Activated CD4-positive, alpha-beta T cell treated with anti-CD3 and anti-CD28 coated beads for 36 hours (primary cell): ENCODE measurements at regions not wholly inside any gene's neighbourhood (a gene's known extent, or its start where the extent isn't known, plus 50 kb on each side); places are given as distances from the start of the nearest gene placed in this dataset.

ENCODE experiments used
- ATAC-seq: fragments of 200-7000 bp; cut with Tn5 transposase; one replicate; pipeline ENCODE4 v1.10.0; 2021; ENCODE audit warnings: mild to moderate bottlenecking, moderate library complexity
- CTCF ChIA-PET: fragments of 350-600 bp; sonication (Branson Sonifier 250); formaldehyde crosslinking; loops from one replicate; lab custom pipeline; 2021; ENCODE audit warnings: antibody characterized with exemption; lab: Charles Lee
- POLR2A ChIA-PET: fragments of 350-600 bp; sonication (Branson Sonifier 250); formaldehyde crosslinking; loops from one replicate; lab custom pipeline; 2021; ENCODE audit warnings: antibody characterized with exemption, inconsistent platforms; lab: Charles Lee
- DNase-seq: peaks from one replicate; pipeline ENCODE4 v3.0.0-alpha.2; 2020
- H3K27ac Mint-ChIP-seq: one replicate; pipeline ENCODE4 v1.8.0; 2021; ENCODE audit warnings: mixed read lengths
- H3K27me3 Mint-ChIP-seq: one replicate; pipeline ENCODE4 v1.8.0; 2021; ENCODE audit warnings: mixed read lengths
- H3K36me3 Mint-ChIP-seq: one replicate; pipeline ENCODE4 v1.8.0; 2021; ENCODE audit warnings: low read depth, mixed read lengths
- H3K4me1 Mint-ChIP-seq: one replicate; pipeline ENCODE4 v1.8.0; 2021; ENCODE audit warnings: mixed read lengths
- H3K4me3 Mint-ChIP-seq: one replicate; pipeline ENCODE4 v1.8.0; 2021; ENCODE audit warnings: mild to moderate bottlenecking, moderate library complexity, mixed read lengths
- H3K9me3 Mint-ChIP-seq: one replicate; pipeline ENCODE4 v1.8.0; 2021; ENCODE audit warnings: low read depth, mixed read lengths
- intact Hi-C, 2 experiments: fragments of 100-400 bp; cut with DNase I in 1 of 2; cut with micrococcal nuclease in 1 of 2; formaldehyde crosslinking; loops; one replicate each; pipeline versions ENCODE4 v1.14.2 to v1.15.1; 2022 to 2024; cut with DNase I, micrococcal nuclease

DNA sequence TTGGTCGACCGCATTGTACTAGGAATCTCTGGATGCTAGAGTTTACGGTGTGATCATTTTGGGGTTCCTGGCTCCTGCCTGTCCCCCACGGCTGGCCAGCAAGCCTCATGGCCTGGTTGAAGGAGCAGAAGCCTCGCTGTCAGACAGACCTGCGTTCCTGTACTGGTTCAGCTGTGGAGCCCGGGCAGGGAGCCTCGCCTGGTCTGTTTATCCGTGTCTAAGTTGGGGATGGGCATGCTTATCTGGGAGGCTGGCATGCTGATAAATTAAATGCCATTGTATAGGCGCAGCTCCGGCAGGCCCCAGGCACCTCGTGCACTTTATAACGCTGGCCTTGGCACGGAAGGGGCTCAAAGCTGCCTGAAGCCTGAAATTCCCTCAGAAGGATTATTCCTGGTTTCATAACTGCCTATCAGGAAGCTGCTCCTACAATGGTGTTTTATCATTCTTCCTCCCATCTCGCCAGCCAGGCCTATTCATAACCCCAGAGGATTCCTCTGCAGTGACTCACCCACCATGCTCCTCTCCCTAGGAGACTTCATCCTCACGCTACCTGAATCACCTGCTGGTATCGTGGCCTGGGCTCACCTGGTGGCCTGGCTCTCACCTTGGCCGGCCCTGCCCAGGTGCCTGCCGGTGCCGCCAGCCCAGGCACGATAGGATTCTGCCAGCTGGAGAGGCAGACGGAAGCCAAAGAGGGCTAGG, 110.9 kb downstream of the ASB7 start:
- POLR2A ChIA-PET: interaction anchor here (1.0 kb wide), 1 partner anchor 10 kb away, joined by 3 read pairs; no protein-coding TSS in a partner anchor
- ATAC-seq (no peak), DNase-seq (no peak)
- Mint-ChIP-seq H3K4me3 (no peak overlapping the region), H3K27ac (no peak overlapping the region), H3K36me3 (no peaks in the 10 kb centered on the region), H3K4me1 (no peaks in the 10 kb centered on the region), H3K9me3 (no peaks in the 10 kb centered on the region), H3K27me3 (peaks cover 7% of the 10 kb centered on the region)
- CTCF ChIA-PET: no interaction called here
- intact Hi-C loops: no loop called here

GRCh38 chr15:100714034-100714748, 111.8 kb downstream of the ASB7 start:
- ATAC-seq: no peak
- intact Hi-C loops: no loop called here
- no peaks in the 10 kb centered on the region for H3K4me1 Mint-ChIP-seq
- POLR2A ChIA-PET: no interaction called here
- no peaks in the 10 kb centered on the region for H3K9me3 Mint-ChIP-seq
- H3K36me3 Mint-ChIP-seq: no peaks in the 10 kb centered on the region
- H3K27ac Mint-ChIP-seq: no peak overlapping the region
- H3K4me3 Mint-ChIP-seq: no peak overlapping the region
- CTCF ChIA-PET: no interaction called here
- no peak for DNase-seq
- no peaks in the 10 kb centered on the region for H3K27me3 Mint-ChIP-seq

DNA sequence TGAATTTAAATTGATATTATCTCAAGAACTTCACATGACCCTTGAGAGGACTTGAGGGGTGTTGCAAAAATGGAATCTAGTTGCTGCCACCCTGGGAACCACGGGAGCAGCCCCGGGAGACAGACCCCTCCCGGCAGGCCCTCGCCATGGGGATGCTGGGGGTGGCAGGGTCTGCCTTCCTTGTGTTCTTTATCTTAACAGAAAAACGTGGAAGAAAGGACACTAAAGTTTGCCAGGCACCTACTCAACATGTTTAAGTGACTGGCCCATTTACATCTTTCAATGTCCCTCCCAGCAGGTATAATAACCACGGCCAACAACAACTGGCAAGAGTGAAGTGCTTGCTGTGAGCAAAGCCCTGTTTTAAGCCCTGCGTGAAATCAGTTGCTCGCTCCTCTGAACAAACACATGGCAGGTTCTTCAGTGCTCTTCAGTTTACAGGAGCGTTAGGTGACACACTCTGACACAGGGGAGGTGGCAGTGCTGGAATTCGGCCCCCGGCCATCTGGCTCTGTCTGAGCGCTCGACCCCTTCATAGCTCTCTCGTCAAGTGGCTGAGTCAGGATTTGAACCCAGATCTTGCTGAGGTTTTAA, 112.5 kb downstream of the ASB7 start:
- CTCF ChIA-PET: no interaction called here

GRCh38 chr15:100715571-100716455, 113.4 kb downstream of the ASB7 start:
- intact Hi-C loops: no loop called here
- Mint-ChIP-seq H3K4me1 (no peaks in the 10 kb centered on the region), H3K36me3 (no peaks in the 10 kb centered on the region), H3K4me3 (no peak overlapping the region), H3K9me3 (no peaks in the 10 kb centered on the region), H3K27me3 (peaks cover 3% of the 10 kb centered on the region), H3K27ac (no peak overlapping the region)
- ATAC-seq (no peak), DNase-seq (no peak)
- POLR2A ChIA-PET: no interaction called here
- CTCF ChIA-PET: no interaction called here

More for the DNA sequence above, 112.5 kb downstream of the ASB7 start:
- DNase-seq (no peak), ATAC-seq (no peak)
- H3K4me1 Mint-ChIP-seq: no peaks in the 10 kb centered on the region
- H3K27me3 Mint-ChIP-seq: no peaks in the 10 kb centered on the region
- H3K9me3 Mint-ChIP-seq: no peaks in the 10 kb centered on the region
- intact Hi-C loops: no loop called here
- no peaks in the 10 kb centered on the region for H3K36me3 Mint-ChIP-seq
- H3K27ac Mint-ChIP-seq: no peak overlapping the region
- POLR2A ChIA-PET: no interaction called here
- no peak overlapping the region for H3K4me3 Mint-ChIP-seq

GRCh38 chr15:100716456-100717085, 114.2 kb downstream of the ASB7 start:
- Mint-ChIP-seq H3K4me1 (no peaks in the 10 kb centered on the region), H3K9me3 (no peaks in the 10 kb centered on the region), H3K4me3 (no peak overlapping the region), H3K27me3 (peaks cover 3% of the 10 kb centered on the region), H3K27ac (no peak overlapping the region), H3K36me3 (no peaks in the 10 kb centered on the region)
- intact Hi-C loops: no loop called here
- DNase-seq (no peak), ATAC-seq (no peak)
- ChIA-PET CTCF (no interaction called here), POLR2A (no interaction called here)

- Mint-ChIP-seq H3K4me1 (peaks cover 4% of the 10 kb centered on the region), H3K27ac (no peak overlapping the region), H3K4me3 (no peak overlapping the region), H3K27me3 (peaks cover 3% of the 10 kb centered on the region), H3K9me3 (no peaks in the 10 kb centered on the region), H3K36me3 (no peaks in the 10 kb centered on the region)
- intact Hi-C loops: no loop called here
- no peak for DNase-seq
- POLR2A ChIA-PET: interaction anchor here (1.7 kb wide), 1 partner anchor 15 kb away, joined by 3 read pairs; no protein-coding TSS in a partner anchor
- CTCF ChIA-PET: no interaction called here
- ATAC-seq: no peak
Observed at GRCh38 chr15:100717596-100717995, 115.2 kb downstream of the ASB7 start.

DNA sequence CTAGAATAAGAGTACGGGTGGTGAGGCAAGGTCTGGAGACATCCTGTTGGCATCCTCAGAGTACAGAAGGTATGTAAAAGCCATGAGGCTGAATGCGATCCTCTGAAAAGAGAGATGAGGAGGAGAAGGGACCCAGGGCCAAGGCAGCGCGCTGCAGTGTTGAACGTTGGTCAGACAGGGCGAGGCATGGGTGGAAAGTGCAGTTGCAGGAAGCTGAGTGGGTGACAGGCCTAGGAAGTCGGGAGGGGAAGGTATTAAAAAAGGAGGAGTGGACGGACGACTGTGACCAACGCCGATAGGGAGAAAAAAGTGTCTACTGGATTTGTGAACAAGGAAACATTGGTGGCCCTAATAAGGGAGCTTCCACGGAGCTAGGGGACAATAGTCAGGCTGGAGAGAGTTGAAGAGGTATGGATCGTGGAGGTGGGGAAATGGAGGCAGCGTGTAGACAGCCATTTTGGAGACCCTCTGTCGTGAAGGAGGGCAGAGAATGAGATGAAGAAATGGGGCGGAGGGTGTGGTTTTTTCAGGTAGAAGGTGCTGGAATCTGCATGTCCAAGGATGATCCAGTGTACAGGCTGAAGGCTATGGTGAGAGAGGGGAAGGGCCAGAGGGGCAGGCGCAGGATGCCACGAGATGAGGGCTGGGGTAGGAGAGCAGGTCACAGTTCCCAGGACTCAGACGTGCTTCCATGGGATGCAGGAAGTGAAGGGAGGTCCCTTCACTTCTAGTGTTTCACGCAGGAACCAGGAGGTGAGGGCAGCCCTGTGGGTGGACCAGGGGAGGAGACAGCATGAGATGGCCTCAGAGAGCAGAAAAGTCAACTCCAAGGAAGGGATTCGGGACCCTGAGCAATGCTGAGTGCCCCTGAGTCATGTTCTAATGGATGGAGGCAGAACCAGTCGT, 115.9 kb downstream of the ASB7 start:
- intact Hi-C loops: no loop called here
- CTCF ChIA-PET: interaction anchor here (0.8 kb wide), 1 partner anchor 15 kb away, joined by 4 read pairs; no protein-coding TSS in a partner anchor
- POLR2A ChIA-PET: interaction anchor here (1.7 kb wide), 1 partner anchor 15 kb away, joined by 3 read pairs; no protein-coding TSS in a partner anchor
- H3K4me1 Mint-ChIP-seq: peaks cover 4% of the 10 kb centered on the region
- no peak for DNase-seq
- ATAC-seq: no peak
- no peaks in the 10 kb centered on the region for H3K9me3 Mint-ChIP-seq
- H3K36me3 Mint-ChIP-seq: no peaks in the 10 kb centered on the region
- H3K4me3 Mint-ChIP-seq: no peak overlapping the region
- H3K27ac Mint-ChIP-seq: no peak overlapping the region
- H3K27me3 Mint-ChIP-seq: peaks cover 3% of the 10 kb centered on the region

- intact Hi-C loops: no loop called here
- no peaks in the 10 kb centered on the region for H3K9me3 Mint-ChIP-seq
- ChIA-PET CTCF (no interaction called here), POLR2A (interaction anchor here (2.3 kb wide), 1 partner anchor 18 kb away, joined by 6 read pairs; no protein-coding TSS in a partner anchor)
- H3K27me3 Mint-ChIP-seq: peaks cover 3% of the 10 kb centered on the region
- no peaks in the 10 kb centered on the region for H3K36me3 Mint-ChIP-seq
- DNase-seq (no peak), ATAC-seq (no peak)
- H3K4me3 Mint-ChIP-seq: no peak overlapping the region
- H3K27ac Mint-ChIP-seq: no peak overlapping the region
- H3K4me1 Mint-ChIP-seq: peaks cover 4% of the 10 kb centered on the region
Observed at GRCh38 chr15:100720406-100720967, 118.1 kb downstream of the ASB7 start.

DNA sequence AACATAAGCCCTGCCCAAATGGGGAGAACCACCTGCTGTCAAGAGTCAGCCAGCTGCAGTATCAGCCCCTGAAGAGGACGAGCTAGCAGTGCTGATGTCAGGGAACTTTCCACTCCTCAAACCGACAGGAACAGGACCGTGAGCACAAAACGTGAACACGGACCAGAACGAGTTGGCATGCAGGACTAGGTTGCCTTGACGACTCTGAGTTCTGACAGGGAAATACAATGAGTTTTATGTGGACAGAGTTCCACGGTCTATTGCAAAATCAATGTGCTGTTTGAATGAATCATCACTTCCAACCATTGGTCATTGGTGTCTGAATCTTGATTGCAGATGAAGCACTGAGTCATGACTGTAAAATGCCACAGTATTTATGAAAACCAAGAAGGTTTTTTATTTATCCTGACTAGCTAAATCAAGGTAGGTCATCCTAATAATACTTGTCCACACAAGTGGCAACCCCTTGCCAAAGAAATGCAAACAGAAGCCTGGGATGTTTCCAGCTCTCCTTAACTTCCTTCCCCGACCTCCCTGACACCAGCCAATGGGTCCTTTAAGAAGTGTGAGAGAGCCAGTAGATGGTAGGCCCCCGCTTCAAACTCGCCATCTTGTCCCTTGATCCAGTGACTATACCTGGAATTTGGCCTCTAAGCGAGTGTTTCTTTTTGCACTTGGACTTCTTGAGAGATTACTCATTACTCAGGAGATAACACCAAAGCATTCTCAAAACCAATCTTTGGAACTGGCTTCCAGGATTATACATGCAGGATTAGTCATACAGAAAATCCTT, 119.6 kb downstream of the ASB7 start:
- peaks cover 4% of the 10 kb centered on the region for H3K4me1 Mint-ChIP-seq
- CTCF ChIA-PET: interaction anchor here (1.6 kb wide), 1 partner anchor 151 kb away, joined by 4 read pairs; no protein-coding TSS in a partner anchor
- POLR2A ChIA-PET: interaction anchor here (2.3 kb wide), 1 partner anchor 19 kb away, joined by 6 read pairs; no protein-coding TSS in a partner anchor
- no peaks in the 10 kb centered on the region for H3K36me3 Mint-ChIP-seq
- ATAC-seq (peak; percentile 57), DNase-seq (peak; percentile 11)
- intact Hi-C loops: no loop called here
- H3K4me3 Mint-ChIP-seq: no peak overlapping the region
- no peaks in the 10 kb centered on the region for H3K9me3 Mint-ChIP-seq
- peaks cover 3% of the 10 kb centered on the region for H3K27me3 Mint-ChIP-seq
- H3K27ac Mint-ChIP-seq: no peak overlapping the region
